ENCODE measurements at regions not wholly inside any gene's neighbourhood (a gene's known extent, or its start where the extent isn't known, plus 50 kb on each side); places are given as distances from the start of the nearest gene placed in this dataset.

DNA sequence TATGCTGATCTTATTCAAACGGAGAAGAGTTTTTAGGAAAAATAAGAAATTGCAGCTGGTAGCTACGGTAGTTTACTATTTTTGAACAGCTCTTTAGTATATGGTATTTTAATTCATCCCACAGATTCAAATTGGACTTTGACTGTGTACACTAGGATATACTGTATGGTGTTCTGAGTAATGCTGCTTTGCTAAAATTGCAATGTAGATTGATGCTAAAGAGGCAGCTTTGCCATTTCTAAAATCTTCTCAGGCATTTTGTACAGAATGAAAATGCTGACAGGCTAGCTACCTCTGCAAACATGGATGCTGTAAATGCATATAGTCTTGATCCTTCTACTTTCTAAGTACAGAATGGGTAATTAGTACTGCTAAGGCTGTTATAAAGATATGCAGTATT lies 826.6 kb upstream of the POU3F3 start:
- Mint-ChIP-seq H3K4me1 (ENCODE audit: low read depth, unreplicated experiment) (no peaks in the 10 kb centered on the region), H3K4me3 (ENCODE audit: low read depth, unreplicated experiment) (no peak overlapping the region), H3K36me3 (ENCODE audit: insufficient read depth, unreplicated experiment) (no peaks in the 10 kb centered on the region), H3K9me3 (ENCODE audit: low read depth, unreplicated experiment) (peaks cover 6% of the 10 kb centered on the region), H3K27me3 (ENCODE audit: unreplicated experiment) (no peaks in the 10 kb centered on the region), H3K27ac (ENCODE audit: unreplicated experiment) (no peak overlapping the region)
- BruUV-seq (replicated peaks): no TSS peak
- TF ChIP-seq, protein P1, sequence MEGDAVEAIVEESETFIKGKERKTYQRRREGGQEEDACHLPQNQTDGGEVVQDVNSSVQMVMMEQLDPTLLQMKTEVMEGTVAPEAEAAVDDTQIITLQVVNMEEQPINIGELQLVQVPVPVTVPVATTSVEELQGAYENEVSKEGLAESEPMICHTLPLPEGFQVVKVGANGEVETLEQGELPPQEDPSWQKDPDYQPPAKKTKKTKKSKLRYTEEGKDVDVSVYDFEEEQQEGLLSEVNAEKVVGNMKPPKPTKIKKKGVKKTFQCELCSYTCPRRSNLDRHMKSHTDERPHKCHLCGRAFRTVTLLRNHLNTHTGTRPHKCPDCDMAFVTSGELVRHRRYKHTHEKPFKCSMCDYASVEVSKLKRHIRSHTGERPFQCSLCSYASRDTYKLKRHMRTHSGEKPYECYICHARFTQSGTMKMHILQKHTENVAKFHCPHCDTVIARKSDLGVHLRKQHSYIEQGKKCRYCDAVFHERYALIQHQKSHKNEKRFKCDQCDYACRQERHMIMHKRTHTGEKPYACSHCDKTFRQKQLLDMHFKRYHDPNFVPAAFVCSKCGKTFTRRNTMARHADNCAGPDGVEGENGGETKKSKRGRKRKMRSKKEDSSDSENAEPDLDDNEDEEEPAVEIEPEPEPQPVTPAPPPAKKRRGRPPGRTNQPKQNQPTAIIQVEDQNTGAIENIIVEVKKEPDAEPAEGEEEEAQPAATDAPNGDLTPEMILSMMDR (IDR thresholded peaks at IDR 0.05; ENCODE audit: unreplicated experiment): no peak
- intact Hi-C loops (cut with micrococcal nuclease; ENCODE audit: unreplicated experiment): no loop called here
- CTCF ChIA-PET: no interaction called here
- DNase-seq: no peak

DNA sequence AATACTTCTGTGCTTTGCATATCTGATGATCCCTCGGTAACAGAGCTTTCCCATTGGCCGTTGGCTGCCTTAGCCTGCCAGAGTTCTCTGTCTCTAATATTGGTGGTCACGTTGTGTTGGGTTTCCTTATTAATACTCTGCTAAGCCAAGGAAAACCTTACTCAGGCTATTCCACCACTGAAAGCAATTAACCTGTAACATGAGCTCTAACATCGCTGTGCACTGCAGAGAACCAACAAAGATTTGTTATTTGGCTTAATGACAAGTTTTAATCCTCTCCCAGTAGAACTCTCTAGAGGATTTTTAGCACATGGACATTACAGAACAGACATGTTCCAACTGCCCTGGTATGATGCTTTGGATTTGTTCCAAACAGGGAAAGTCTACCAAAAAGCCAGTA lies 825.9 kb upstream of the POU3F3 start:
- intact Hi-C loops (cut with micrococcal nuclease; ENCODE audit: unreplicated experiment): no loop called here
- Mint-ChIP-seq H3K4me3 (ENCODE audit: low read depth, unreplicated experiment) (no peak overlapping the region), H3K36me3 (ENCODE audit: insufficient read depth, unreplicated experiment) (no peaks in the 10 kb centered on the region), H3K4me1 (ENCODE audit: low read depth, unreplicated experiment) (no peaks in the 10 kb centered on the region), H3K9me3 (ENCODE audit: low read depth, unreplicated experiment) (peaks cover 6% of the 10 kb centered on the region), H3K27me3 (ENCODE audit: unreplicated experiment) (no peaks in the 10 kb centered on the region), H3K27ac (ENCODE audit: unreplicated experiment) (no peak overlapping the region)
- DNase-seq: no peak
- BruUV-seq (replicated peaks): no TSS peak
- TF ChIP-seq, protein P1 (IDR thresholded peaks at IDR 0.05; ENCODE audit: unreplicated experiment): no peak
- CTCF ChIA-PET: no interaction called here

DNA sequence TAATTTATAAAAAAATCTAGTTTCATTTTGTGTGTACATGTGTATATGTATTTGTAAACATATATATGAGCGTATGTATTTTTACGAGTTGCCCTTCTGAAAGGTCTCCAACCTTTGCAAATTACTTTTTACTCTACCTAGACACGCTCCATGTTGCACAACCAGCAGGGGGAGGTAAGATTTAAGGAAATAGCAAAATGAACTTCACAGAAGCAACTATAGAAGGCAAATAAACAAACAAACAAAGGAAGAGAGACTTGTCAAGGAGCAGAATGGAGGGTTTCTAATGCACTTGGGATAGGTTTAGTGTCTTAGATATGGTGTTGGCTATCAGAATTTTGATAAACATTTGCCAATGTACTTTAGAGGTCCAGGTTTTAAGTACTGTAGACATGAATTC lies 820.5 kb upstream of the POU3F3 start:
- H3K4me3 Mint-ChIP-seq (ENCODE audit: low read depth, unreplicated experiment): no peak overlapping the region
- no TSS peak for BruUV-seq (replicated peaks)
- intact Hi-C loops (cut with micrococcal nuclease; ENCODE audit: unreplicated experiment): loop anchor here (10.0 kb wide), 2 partner anchors 381 to 841 kb away; no protein-coding TSS in a partner anchor

DNA sequence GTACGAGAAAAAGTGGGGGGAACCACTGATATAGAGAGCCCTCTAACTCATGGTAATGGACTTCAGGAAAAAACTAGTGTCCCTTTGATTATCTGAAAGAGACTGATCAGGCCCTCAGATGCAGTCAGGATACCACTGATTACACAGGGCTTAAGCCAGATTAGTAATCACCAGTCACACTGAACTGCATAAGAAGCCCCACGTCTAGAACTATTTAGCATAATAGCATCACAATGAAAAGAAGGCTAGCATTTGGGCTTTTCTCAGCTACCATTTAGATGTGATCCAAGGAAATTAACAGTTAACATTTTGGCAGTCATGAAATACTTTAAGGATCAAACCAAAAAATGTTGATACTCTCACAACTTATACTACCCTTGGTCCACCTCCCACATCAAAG lies 813.1 kb upstream of the POU3F3 start:
- Mint-ChIP-seq H3K27ac (ENCODE audit: unreplicated experiment) (no peak overlapping the region), H3K9me3 (ENCODE audit: low read depth, unreplicated experiment) (peaks cover 2% of the 10 kb centered on the region), H3K36me3 (ENCODE audit: insufficient read depth, unreplicated experiment) (no peaks in the 10 kb centered on the region), H3K27me3 (ENCODE audit: unreplicated experiment) (no peaks in the 10 kb centered on the region), H3K4me3 (ENCODE audit: low read depth, unreplicated experiment) (no peak overlapping the region), H3K4me1 (ENCODE audit: low read depth, unreplicated experiment) (no peaks in the 10 kb centered on the region)
- DNase-seq: no peak
- no TSS peak for BruUV-seq (replicated peaks)
- CTCF ChIA-PET: no interaction called here
- intact Hi-C loops (cut with micrococcal nuclease; ENCODE audit: unreplicated experiment): no loop called here
- TF ChIP-seq, protein P1 (IDR thresholded peaks at IDR 0.05; ENCODE audit: unreplicated experiment): no peak

More for the DNA sequence above, 820.5 kb upstream of the POU3F3 start:
- TF ChIP-seq, protein P1 (IDR thresholded peaks at IDR 0.05; ENCODE audit: unreplicated experiment): no peak
- H3K9me3 Mint-ChIP-seq (ENCODE audit: low read depth, unreplicated experiment): peaks cover 6% of the 10 kb centered on the region
- no peak for DNase-seq
- no peaks in the 10 kb centered on the region for H3K36me3 Mint-ChIP-seq (ENCODE audit: insufficient read depth, unreplicated experiment)
- no peak overlapping the region for H3K27ac Mint-ChIP-seq (ENCODE audit: unreplicated experiment)
- no peaks in the 10 kb centered on the region for H3K4me1 Mint-ChIP-seq (ENCODE audit: low read depth, unreplicated experiment)
- no peaks in the 10 kb centered on the region for H3K27me3 Mint-ChIP-seq (ENCODE audit: unreplicated experiment)
- CTCF ChIA-PET: no interaction called here

Data from Calu3 (cell line).